ENCODE measurements at regions not wholly inside any gene's neighbourhood (a gene's known extent, or its start where the extent isn't known, plus 50 kb on each side); places are given as distances from the start of the nearest gene placed in this dataset.

DNA sequence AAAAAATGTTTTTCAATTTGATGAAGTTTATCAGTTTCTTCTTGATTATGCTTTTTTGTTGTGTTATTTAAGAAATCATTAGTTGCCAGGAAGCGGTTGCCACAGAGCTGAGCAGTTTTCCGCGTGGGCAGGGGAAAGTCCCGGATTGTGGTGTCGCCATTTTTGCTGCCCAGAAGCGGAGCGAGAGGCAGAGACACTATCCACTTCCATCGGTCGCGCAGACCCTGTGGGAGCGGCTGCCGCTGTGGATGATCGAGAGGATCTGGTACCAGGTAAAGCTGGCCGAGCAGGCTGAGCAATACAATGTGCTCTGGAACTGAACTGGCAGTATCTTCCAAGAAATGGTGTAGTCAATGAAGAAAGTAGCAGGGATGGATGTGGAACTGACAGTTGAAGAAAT is 119.8 kb downstream of the ZNF736 start:
- TF ChIP-seq POLR2A (IDR thresholded peaks at IDR 0.05; ENCODE audit: low read depth, low read length) (no peak), MAZ (IDR thresholded peaks at IDR 0.05; ENCODE audit: borderline replicate concordance, low read depth, low read length) (no peak), RAD21 (IDR thresholded peaks at IDR 0.05; ENCODE audit: low read length) (no peak), CEBPB (IDR thresholded peaks at IDR 0.05; ENCODE audit: low read depth, low read length) (no peak), MAFK (IDR thresholded peaks at IDR 0.05; ENCODE audit: low read depth, low read length) (no peak), RCOR1 (IDR thresholded peaks at IDR 0.05; ENCODE audit: insufficient replicate concordance, low read length) (no peak), NFE2L2 (IDR thresholded peaks at IDR 0.05; ENCODE audit: low read depth, low read length) (no peak), SMC3 (IDR thresholded peaks at IDR 0.05; ENCODE audit: low read depth, low read length) (no peak), BHLHE40 (IDR thresholded peaks at IDR 0.05; ENCODE audit: low read depth, low read length) (no peak)
- TF ChIP-seq, protein P1, sequence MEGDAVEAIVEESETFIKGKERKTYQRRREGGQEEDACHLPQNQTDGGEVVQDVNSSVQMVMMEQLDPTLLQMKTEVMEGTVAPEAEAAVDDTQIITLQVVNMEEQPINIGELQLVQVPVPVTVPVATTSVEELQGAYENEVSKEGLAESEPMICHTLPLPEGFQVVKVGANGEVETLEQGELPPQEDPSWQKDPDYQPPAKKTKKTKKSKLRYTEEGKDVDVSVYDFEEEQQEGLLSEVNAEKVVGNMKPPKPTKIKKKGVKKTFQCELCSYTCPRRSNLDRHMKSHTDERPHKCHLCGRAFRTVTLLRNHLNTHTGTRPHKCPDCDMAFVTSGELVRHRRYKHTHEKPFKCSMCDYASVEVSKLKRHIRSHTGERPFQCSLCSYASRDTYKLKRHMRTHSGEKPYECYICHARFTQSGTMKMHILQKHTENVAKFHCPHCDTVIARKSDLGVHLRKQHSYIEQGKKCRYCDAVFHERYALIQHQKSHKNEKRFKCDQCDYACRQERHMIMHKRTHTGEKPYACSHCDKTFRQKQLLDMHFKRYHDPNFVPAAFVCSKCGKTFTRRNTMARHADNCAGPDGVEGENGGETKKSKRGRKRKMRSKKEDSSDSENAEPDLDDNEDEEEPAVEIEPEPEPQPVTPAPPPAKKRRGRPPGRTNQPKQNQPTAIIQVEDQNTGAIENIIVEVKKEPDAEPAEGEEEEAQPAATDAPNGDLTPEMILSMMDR (conservative IDR thresholded peaks at IDR 0.05; ENCODE audit: low read depth, low read length), result no peak
- TF ChIP-seq, protein P2, sequence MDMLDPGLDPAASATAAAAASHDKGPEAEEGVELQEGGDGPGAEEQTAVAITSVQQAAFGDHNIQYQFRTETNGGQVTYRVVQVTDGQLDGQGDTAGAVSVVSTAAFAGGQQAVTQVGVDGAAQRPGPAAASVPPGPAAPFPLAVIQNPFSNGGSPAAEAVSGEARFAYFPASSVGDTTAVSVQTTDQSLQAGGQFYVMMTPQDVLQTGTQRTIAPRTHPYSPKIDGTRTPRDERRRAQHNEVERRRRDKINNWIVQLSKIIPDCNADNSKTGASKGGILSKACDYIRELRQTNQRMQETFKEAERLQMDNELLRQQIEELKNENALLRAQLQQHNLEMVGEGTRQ (IDR thresholded peaks at IDR 0.05; ENCODE audit: low read depth, low read length), result no peak
- TF ChIP-seq, protein P3, sequence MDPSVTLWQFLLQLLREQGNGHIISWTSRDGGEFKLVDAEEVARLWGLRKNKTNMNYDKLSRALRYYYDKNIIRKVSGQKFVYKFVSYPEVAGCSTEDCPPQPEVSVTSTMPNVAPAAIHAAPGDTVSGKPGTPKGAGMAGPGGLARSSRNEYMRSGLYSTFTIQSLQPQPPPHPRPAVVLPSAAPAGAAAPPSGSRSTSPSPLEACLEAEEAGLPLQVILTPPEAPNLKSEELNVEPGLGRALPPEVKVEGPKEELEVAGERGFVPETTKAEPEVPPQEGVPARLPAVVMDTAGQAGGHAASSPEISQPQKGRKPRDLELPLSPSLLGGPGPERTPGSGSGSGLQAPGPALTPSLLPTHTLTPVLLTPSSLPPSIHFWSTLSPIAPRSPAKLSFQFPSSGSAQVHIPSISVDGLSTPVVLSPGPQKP (IDR thresholded peaks at IDR 0.05; ENCODE audit: borderline replicate concordance, low read depth, low read length), result no peak

Data from IMR-90 (cell line).